ENCODE measurements at regions not wholly inside any gene's neighbourhood (a gene's known extent, or its start where the extent isn't known, plus 50 kb on each side); places are given as distances from the start of the nearest gene placed in this dataset.

DNA sequence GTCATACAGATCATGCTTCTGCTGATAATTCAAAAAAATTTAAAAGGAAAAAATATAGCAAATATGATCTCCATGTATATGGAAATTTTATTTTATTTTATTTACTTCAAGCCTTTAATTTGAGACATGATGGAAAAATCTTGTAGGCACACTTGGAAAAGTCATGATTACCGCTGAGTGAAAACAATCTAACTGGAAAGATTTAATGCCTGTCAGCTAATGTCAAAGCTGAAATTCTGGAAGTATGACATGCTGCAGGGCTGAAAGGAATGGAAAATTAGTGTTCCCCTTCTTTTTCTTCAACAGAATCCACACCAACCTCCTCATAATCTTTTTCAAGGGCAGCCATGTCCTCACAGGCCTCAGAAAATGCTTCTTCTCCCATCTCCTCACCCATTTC, 58.2 kb downstream of the RPRM start:
- Mint-ChIP-seq H3K27ac (ENCODE audit: unreplicated experiment) (no peak overlapping the region), H3K9me3 (ENCODE audit: low read depth) (no peaks in the 10 kb centered on the region), H3K36me3 (ENCODE audit: low read depth) (no peaks in the 10 kb centered on the region), H3K27me3 (ENCODE audit: low read depth) (no peaks in the 10 kb centered on the region), H3K4me1 (ENCODE audit: low read depth) (no peaks in the 10 kb centered on the region), H3K4me3 (ENCODE audit: unreplicated experiment) (no peak overlapping the region)
- TF ChIP-seq, protein P1, sequence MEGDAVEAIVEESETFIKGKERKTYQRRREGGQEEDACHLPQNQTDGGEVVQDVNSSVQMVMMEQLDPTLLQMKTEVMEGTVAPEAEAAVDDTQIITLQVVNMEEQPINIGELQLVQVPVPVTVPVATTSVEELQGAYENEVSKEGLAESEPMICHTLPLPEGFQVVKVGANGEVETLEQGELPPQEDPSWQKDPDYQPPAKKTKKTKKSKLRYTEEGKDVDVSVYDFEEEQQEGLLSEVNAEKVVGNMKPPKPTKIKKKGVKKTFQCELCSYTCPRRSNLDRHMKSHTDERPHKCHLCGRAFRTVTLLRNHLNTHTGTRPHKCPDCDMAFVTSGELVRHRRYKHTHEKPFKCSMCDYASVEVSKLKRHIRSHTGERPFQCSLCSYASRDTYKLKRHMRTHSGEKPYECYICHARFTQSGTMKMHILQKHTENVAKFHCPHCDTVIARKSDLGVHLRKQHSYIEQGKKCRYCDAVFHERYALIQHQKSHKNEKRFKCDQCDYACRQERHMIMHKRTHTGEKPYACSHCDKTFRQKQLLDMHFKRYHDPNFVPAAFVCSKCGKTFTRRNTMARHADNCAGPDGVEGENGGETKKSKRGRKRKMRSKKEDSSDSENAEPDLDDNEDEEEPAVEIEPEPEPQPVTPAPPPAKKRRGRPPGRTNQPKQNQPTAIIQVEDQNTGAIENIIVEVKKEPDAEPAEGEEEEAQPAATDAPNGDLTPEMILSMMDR (IDR thresholded peaks at IDR 0.05), result no peak
- no peak for DNase-seq (ENCODE audit: low spot score)

DNA sequence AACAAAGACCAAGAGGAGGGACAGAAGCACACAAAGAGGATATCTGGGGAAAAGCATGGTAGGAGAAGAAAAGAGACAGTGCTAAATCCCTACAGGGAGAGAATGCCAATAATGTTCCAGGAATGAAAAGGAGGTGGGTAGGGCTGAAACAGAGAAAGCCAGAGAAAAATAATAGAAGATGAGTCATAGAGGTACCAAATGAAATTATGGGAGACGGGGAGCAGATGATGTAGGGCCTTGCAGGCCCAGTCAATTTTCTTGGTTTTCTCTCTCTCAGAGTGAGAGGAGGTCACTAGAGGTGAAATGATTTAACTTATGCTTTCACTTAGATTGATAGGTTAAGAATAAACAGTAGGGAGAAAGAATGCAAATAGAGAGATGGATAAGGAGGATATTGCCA, 61.5 kb downstream of the RPRM start:
- DNase-seq (ENCODE audit: low spot score), result no peak
- no peaks in the 10 kb centered on the region for H3K27me3 Mint-ChIP-seq (ENCODE audit: low read depth)
- H3K4me3 Mint-ChIP-seq (ENCODE audit: unreplicated experiment), result no peak overlapping the region
- no peaks in the 10 kb centered on the region for H3K36me3 Mint-ChIP-seq (ENCODE audit: low read depth)
- TF ChIP-seq, protein P1 (IDR thresholded peaks at IDR 0.05), result no peak
- H3K9me3 Mint-ChIP-seq (ENCODE audit: low read depth), result no peaks in the 10 kb centered on the region
- no peaks in the 10 kb centered on the region for H3K4me1 Mint-ChIP-seq (ENCODE audit: low read depth)
- H3K27ac Mint-ChIP-seq (ENCODE audit: unreplicated experiment), result no peak overlapping the region

DNA sequence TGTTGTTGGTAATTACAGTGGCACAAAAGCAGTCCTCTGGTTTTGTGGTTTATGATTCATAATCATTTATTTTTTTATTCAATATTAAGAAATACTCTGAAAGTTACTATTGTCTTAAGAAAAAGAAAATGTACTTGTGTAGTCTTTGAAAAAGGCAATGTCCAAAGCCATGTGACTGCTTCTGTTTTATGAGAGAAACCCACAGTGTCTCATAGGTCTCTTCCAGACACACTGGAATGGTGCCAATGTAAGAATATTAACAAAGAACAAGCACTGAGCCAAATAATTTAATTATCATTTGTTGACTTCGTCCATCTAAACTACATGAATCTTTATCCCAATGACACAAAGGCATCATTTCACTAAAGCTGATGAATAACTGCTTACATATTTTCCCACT, 62.5 kb downstream of the RPRM start:
- H3K27ac Mint-ChIP-seq (ENCODE audit: unreplicated experiment), result no peak overlapping the region
- H3K27me3 Mint-ChIP-seq (ENCODE audit: low read depth), result peaks cover 2% of the 10 kb centered on the region
- no peak overlapping the region for H3K4me3 Mint-ChIP-seq (ENCODE audit: unreplicated experiment)
- H3K4me1 Mint-ChIP-seq (ENCODE audit: low read depth), result no peaks in the 10 kb centered on the region
- no peaks in the 10 kb centered on the region for H3K9me3 Mint-ChIP-seq (ENCODE audit: low read depth)
- DNase-seq (ENCODE audit: low spot score), result no peak
- TF ChIP-seq, protein P1 (IDR thresholded peaks at IDR 0.05), result no peak
- H3K36me3 Mint-ChIP-seq (ENCODE audit: low read depth), result no peaks in the 10 kb centered on the region

DNA sequence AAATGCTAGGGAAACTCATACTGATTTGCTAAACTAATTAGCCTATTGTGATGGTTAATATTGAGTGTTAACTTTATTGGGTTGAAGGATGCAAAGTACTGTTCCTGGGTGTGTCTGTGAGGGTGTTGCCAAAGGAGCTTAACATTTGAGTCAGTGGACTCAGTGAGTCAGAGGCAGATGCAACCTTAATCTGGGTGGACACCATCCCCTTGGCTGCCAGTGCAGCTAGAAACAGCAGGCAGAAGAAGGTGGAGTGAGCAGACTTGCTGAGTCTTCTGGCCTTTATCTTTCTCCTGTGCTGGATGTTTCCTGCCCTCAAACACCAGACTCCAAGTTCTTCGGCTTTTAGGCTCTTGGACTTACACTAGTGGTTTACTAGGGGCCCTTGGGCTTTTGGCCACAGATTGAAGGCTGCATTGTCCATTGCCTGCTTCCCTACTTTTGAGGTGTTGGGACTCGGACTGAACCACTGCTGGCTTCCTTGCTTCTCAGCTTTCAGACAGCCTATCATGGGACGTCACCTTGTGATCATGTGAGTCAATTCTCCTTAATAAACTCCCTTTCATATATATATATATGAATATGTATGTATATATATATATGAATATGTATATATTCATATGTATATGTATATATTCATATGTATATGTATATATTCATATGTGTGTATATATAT, 69.7 kb downstream of the RPRM start:
- no peak overlapping the region for H3K4me3 Mint-ChIP-seq (ENCODE audit: unreplicated experiment)
- H3K9me3 Mint-ChIP-seq (ENCODE audit: low read depth), result no peaks in the 10 kb centered on the region
- H3K27me3 Mint-ChIP-seq (ENCODE audit: low read depth), result peaks cover 4% of the 10 kb centered on the region
- H3K36me3 Mint-ChIP-seq (ENCODE audit: low read depth), result no peaks in the 10 kb centered on the region
- DNase-seq (ENCODE audit: low spot score), result no peak
- no peaks in the 10 kb centered on the region for H3K4me1 Mint-ChIP-seq (ENCODE audit: low read depth)
- TF ChIP-seq, protein P1 (IDR thresholded peaks at IDR 0.05), result no peak
- no peak overlapping the region for H3K27ac Mint-ChIP-seq (ENCODE audit: unreplicated experiment)

DNA sequence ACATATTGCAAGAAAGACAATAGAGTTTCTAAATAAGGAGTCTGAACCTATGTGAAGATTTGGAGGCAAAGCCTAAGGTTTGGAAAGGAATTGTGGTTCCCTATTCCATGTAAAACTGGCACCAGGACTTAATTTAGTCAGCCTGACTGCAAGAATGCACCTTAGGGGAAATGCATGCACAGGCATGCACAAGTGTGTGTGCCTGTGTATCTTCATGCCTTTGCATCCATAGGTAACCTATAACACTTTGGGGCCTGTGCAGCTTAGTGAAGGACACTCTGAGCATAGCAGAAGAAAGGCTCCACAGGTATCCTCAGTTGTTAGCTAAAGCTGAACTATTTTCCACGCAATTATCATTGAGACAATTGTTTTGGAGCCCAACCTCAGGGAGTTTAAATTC, 73.4 kb downstream of the RPRM start:
- Mint-ChIP-seq H3K27ac (ENCODE audit: unreplicated experiment) (no peak overlapping the region), H3K9me3 (ENCODE audit: low read depth) (no peaks in the 10 kb centered on the region), H3K4me3 (ENCODE audit: unreplicated experiment) (no peak overlapping the region), H3K4me1 (ENCODE audit: low read depth) (no peaks in the 10 kb centered on the region), H3K36me3 (ENCODE audit: low read depth) (no peaks in the 10 kb centered on the region), H3K27me3 (ENCODE audit: low read depth) (peaks cover 2% of the 10 kb centered on the region)
- no peak for DNase-seq (ENCODE audit: low spot score)
- TF ChIP-seq, protein P1 (IDR thresholded peaks at IDR 0.05), result no peak
